Left kidney (tissue), 1 donor: ENCODE measurements at regions not wholly inside any gene's neighbourhood (a gene's known extent, or its start where the extent isn't known, plus 50 kb on each side); places are given as distances from the start of the nearest gene placed in this dataset.
"Not testable (repeated sequence)": the region's sequence is repeated elsewhere in the genome, so short reads cannot be mapped to it uniquely, and the experiment has no call there.

Source experiments
- DNase-seq: peaks from one replicate; pipeline ENCODE4 v3.0.0-alpha.2; 2013

DNA sequence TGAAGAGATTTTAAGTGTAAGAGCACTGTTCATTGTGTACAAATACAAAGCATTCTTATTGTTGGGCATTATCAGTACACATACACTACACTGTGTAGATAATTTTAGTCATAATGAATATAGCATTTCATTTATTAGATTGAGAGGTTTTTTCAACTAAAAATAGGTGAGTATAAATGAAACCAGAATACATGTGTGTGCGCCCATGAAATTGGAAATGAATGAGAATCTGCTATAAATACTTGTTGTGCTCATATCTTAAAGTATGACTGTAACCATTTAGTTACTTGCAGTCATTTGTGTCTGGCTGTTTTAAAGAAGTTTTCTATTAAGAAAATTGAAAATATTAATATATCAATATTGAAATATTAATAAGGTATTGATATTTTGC is 189.0 kb upstream of the MEF2C start:
- no peak for DNase-seq

DNA sequence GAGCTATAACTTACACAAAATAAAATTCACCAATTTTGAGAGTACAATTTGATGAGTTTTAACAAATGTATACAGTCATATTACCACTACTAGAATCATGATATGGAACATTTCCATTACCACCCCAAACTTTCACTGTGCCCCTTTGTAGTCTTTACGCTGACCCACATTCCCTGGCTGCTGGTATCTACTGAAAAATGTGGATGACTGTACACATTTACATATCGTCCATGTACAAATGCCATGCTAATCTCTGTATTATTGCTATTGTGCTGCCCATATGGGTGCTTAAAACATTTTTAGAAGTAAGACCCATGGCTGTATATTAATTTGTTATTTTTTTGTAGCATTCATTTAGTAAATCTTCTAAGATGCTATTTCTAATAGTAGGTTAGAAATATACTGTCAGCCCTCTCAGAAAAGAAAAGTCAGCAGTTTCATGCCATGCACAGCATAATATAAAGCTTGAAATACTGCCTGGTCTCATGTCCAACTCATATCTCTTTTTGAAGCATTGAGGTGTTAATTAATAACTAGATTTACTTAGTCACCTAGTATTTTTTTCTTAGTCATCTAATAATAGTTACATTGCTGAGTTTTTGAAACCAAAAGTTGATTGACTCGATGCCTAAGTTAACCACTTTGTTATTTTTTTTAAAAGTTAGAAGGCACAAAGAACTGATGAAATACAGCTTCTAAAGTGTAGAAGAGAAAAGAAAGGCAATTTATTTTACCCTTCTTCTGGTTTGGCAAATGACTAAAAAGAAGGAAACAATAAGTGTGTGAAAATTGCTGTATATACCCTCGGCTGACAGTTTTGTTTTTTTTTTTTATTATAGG is 188.3 kb upstream of the MEF2C start:
- no peak for DNase-seq

DNA sequence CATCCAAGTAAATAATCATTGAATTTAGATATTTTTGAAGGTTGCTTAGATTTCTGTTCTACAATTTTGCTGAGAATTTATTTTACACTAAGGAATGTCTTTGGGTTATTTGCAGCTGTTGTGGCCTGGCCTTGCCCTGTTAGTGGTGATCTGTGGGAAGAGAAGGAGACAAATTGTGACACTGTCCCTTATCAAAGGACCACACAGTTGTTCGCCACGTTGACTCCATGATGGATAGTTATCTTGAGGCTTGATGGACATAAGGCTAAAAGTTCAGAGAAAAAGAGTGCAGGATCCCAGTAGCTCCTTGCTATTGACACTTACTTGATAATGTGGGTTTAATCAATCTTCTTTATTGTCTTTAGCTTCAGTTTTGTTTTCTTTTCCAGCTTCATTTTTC is 186.6 kb upstream of the MEF2C start:
- no peak for DNase-seq

DNA sequence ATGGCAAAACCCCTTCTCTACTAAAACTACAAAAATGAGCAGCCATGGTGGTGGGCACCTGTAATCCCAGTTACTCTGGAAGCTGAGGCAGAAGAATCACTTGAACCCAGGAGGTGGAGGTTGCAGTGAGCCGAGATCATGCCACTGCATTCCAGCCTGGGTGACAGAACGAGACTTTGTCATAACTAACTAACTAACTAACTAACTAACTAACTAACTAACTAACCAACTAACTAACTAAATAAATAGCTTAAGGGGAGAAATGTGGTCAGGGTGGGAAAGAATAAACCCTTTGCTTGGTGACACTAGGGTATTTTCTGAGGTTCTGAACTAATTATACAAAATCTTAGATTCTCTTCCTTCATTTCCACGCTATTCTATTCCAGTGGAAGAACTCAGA is 184.4 kb upstream of the MEF2C start:
- no peak for DNase-seq

DNA sequence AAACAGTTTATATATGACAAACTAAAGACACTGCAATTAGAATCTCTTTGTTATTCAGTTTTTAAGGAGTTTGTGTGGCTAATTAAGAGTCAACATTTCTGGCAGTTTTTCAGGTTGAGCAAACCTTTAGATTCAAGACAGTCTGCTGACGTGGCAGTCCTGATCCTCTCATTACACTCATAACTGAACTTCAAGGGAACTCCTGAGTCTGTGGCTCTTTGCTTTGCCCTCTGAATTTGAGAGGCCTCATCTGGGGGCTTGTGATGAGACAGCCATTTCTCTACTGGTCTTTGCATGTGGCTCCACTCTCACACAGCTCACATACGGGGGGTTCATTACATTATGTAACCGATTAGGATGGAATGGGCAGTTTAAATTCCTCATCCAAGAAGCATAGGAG is 182.9 kb upstream of the MEF2C start:
- no peak for DNase-seq

DNA sequence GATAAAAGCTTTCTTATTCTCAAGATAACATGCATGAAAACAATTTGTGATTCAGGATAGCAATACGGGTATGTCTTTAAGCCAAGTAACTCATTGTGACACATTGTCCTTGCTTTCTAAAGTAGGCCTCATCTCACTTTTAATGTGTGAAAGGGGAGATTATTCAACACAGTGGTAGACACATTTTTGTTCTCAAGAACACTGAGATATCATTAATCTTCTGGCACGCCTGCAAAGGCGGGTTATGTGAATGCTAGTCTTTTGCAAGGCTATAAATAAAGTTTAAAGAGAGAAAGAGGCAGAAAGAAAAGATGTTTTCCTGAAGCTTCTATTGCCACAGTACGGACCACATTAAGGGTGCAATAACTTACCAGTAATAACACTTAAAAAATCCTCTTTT is 181.8 kb upstream of the MEF2C start:
- no peak for DNase-seq

DNA sequence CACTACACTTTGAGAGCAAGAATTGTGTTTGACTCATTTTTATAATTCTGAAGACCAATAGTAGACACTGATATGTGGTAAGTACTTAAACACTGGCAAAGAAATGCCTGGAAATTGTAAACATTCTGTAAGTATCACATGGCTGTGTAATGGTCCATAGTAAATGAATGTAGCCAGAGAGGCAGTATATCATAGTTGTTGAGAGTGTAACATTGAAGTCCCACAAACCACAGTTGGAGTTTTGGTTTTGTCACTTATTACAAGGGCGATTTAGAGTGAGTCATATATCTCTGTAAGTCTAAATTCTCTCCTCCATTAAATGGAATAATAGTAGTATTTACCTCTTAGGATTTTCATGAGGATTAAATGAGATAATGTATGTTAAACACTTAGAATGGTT is 181.1 kb upstream of the MEF2C start:
- DNase-seq: no peak

DNA sequence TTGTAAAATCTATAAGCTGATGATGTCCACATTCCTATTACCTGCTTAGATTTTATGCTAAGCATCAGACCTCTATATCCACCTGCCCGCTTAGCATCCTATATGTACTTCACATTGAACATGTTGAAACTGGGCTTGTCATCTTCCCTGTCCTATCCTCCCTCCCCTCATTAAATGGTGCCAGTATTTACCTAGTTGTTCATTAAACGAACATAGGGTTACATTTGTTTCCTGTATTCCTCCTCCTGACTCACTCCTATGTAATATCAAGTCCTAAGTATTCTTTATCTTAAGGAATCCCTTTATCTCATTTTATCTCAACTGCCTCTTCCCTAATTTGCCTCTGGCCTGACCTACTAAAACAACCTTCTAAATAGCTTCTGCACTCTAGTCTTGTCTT is 177.8 kb upstream of the MEF2C start:
- DNase-seq: no peak

DNA sequence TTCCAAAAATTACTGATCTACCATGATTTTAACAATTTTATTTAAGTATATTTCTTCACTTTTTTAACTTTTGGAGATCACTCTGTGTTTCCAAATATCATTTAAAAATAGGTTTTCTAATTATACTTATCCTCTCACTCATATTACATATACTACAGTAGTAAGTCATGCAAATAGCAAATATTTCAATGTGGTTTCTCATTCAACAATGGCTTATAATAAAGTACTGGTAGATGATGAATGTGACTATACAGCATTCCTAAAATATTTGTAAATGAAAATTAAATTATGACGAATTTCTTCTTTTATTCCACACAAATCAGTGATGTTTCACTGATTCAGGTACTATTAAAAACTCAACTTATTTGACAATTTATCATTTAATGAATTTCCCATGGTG is 176.3 kb upstream of the MEF2C start:
- DNase-seq: no peak

DNA sequence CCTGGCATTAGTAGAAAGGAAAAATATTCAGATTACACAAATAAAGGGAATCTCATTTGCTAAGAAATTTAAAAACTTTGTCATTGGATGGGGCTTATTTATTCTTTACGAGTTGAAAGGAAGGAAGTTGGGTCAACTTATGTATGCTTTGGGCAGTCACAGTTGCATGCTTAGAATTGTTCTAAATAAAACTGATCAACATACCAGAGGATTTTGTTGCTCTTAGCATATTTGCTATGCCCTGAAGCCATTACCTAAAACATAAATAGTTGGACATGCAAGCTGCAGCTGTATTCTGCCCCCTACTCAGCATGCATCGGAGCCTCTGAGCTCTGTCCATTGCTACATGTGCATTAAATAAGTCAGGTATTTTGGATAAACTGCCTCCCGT is 172.7 kb upstream of the MEF2C start:
- no peak for DNase-seq

DNA sequence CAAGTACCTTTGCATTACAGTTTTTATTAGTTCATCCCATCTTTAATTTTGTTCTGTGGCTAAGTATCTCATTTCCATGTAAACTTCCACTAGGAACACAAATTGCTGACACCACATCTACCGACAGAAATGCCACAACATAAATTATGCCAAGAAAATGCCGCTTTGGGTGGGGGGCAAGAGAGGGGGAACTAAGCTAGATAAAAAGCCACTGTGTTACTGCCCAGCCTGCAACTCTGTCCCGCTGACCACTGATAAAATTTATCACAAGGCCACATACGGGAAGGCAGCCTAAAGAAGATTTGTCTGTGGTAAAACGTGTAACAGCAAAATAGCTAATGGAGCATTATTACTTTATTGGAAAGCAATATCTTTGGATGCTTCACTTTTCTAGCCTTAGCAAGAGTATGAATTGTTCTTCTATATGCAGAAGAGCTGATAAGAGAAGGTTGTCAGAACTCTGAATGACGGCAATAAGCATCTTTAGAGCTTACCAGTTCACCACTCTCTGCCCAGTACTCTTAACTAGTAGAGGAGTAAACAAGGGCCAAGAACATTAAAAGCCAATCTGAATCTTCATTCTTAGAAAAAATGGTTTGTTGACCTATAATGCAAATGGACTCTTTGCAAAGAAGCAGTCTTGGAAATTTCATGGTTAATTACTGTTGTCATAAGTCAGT is 172.2 kb upstream of the MEF2C start:
- no peak for DNase-seq

DNA sequence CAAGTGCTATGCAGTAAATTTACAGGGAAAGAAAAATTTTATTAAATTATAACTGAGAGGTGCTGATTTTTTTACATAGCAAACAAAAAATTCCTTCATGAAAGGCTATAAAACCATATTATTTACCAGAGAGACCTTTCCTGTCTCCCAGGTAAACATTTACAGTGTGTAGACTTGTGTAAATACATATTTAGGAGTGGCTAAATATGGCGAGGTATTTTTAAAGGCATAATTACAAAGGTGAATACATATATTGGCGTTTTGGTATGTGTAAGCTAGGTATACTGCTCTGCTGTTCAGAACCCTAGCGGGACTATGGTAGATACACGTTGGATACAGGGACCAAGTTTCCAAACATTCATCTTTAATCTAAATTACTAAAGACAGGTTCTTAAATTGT is 170.6 kb upstream of the MEF2C start:
- DNase-seq: no peak

DNA sequence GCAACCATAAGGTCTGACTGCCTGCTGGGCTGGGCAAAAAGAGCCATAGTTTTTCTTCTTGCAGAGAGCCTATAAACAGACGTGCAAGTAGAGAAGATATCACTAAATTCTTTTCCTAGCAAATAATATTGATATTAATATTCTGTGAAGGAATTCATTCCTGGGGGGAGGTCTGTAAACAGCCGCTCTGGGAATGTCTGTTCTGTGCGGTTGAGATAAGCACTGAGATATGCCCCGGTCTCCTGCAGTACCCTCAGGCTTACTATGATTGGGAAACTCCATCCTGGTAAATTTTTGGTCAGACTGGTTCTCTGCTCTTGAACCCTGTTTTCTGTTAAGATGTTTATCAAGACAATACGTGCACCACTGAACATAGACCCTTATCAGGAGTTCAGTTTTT is 167.1 kb upstream of the MEF2C start:
- not testable (repeated sequence) for DNase-seq

DNA sequence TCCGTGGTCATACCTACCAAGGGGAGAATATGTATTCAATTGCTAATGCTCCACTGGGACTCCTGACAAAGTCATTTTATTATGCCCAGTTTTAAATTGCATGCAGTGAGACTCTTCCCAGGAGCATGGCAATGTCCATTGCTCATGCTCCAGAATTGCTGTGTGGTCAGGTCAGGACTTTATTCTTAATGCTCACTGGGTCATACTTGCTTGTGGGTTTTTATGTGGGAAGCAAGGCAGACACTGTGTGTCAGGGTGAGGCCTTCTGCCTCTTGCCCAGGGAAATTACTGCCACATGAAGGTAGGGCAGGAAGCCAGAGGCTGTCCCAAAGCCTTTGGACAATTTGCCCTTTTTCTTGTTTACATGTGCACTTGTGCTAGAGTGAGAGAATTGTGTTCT is 164.6 kb upstream of the MEF2C start:
- DNase-seq: no peak

DNA sequence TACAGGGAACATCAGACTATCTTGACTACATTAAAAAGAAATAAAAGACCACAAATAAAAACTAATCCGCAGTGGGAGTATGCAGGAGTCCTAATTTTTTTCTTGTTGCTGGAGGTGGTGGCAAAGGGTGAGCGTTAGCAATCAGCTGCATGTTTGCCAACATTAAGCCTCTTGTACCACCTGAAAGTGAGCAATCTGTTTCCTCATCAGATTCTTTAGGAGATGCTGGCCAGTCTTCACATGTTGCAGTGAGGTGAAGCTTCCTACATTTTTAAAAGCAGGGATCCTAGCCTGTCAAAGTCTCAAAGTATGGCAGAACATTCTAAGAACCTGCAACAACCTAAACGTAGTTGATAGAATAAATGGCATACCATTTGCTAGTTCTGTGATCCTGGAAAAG is 162.2 kb upstream of the MEF2C start:
- DNase-seq: no peak

DNA sequence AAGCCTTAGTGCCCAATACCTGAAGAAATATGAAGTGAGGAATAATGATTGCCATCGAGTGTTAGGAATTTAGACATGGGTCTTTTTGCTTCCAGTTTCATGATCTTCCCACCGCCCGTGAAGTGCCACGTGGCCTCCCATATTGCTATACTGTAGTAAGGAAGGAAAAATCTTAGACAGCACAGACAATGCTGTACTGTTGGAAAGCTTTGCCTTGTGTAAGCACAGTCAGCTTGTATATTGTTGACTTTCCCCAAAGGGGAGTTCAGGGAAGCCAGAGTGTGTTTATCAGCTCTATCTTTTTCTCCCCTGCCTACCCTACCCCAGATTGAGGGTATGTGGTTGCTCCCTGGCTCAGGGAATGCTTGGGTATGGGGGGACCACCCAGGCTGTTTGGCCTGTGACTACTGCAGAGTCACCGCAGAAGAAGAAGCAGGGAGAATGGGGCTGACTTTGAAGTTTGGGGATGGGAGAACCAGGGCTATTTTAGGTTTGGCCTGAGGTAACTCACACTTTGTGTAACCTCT is 161.8 kb upstream of the MEF2C start:
- no peak for DNase-seq

DNA sequence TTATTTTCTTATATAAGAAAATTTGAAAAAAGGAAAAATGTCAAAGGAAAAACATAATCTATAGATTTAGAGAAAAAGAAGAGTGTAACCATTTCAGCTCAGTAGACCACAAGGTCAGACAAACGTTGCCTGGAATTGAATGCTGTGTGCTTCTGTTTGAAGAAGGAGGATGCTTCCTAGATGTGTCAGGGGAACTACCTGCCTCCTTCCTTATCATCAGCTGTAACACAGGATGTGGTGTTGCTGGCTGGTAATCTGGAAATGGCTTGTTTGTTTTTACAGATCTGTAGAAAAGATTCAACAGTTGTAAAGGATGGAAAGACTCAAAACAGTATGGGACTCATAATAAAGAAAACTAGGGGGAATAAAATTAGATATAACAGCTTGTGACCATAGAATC is 160.7 kb upstream of the MEF2C start:
- no peak for DNase-seq

DNA sequence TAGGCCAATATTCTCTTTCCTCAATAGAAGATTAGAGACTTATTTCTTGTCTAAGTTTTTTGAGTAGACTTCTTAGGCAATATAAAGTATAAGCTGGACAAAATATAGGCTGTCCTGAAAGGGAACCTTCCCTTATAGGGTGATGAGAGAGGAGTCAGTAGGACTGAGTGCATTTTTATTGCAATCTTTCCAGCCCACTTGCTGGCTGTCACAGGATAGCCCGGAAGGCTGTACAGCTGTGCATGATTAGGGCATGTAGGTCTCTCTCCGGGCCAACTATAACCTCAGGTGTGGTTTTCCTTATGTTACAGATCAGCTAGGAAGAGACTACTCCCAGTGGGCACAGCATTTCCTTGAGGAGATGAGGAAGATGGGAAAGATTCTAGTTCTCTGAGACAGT is 159.8 kb upstream of the MEF2C start:
- no peak for DNase-seq

DNA sequence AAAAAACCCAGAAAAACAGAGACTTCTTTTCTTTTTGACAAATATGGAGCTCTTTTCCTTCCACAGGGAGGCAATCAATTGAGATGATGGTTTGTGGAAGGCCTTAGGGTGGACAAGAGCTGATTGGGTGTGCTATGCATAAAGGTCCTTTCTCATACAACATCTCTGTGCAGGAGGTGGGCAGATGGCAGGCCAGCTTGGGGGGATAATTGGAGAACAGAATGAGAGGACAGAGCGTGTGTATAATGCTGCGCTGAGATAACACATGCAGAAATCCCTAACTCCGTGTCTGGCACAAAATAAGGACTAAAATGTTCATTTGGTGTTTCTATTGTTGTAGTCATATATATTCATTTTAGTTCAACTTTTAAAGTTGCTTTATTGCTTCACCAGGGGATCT is 159.0 kb upstream of the MEF2C start:
- no peak for DNase-seq

DNA sequence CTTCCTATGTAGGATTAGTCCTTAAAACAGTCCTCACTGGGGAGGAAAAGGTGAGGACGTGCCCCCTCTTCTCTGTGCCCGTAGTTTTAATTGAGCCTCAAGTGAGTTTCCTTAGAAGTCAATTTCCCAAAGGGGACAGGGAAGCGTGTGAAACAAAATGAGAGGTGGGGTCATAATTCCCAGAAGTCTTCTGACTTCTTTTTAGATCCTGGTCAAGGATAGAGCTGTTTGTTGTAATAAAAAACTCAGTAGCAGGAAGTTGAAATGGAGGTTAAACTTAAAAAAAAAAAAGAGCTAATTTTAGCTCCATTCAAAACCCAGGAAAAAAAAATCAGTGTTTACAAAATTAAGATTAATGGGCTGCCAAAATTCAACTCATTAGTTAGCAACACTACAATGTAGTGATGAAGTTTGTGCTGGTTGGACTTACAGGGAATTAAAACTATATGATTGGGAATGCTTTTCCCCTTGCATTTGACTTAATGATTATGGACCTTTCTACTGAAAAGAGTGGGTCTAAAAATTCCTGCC is 158.3 kb upstream of the MEF2C start:
- DNase-seq: no peak

DNA sequence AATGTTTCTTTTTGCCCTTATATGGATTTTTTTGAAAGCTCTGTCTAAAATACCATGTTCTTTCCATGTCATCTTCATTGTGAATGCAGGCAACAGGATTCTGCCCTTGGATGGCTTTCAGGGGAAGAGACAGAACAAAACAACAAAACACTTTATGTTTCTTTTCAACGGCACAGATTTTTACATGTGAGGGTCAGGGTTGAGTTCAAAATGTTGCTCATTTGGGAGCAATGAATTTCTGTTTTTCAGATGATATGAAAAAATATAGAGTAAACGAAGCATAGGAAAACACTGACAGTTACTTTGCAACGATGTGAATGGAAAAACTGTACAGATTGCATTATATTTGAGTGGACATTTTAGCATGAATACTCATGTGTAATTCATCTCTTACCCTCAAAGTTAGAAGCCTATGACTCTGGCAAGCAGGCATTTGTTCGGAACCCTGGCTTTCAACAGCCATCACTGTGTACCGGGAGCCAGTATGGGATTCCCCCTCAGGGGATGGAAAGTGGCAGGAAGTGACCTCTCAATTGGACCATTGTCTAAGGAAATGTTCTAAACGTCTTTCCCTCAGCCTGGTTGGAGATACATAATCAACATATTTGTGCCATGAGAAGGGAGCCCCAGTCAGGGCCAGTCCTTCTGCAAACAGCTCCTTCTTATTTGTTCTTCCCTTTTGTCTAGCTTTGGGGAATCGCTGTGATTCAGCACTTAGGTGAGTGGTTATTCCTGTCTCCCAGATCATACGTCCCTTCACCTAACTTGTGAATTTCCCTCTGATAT is 153.9 kb upstream of the MEF2C start:
- no peak for DNase-seq

DNA sequence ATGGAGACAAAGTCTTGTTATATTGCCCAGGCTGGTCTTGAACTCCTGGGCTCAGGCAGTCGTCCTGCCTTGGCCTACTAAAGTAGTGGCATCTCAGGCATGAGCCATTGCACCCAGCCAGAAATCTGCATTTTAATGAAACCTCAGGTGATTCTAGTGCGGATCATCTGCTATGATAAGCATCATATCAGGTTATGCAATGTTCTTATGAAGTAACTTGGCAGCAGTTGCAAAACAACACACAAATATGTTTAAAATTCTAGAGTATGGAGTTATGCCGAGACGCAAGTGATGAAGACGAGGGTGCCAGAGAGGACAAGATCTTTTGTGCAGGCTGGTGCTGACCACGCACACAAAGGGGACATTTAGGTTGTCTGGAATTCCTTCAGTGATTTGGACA is 153.2 kb upstream of the MEF2C start:
- no peak for DNase-seq

DNA sequence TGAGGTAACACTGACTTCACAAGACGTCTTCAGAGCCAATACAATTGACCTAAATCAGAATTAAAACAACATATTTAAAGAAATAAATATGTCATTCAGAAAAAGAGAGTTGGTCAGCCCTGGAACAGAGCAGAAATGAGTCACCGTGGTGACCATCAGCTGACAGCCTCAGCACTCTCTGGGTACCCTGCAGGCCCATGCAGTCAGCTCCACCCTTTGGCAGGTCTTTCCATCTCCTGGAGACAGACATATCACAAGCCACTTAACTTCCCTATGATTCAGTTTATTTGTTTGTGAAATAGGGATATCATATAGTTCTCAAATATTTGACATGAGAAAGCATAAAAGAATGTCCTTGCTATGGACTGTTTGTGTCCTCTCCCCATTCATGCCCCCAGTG is 151.6 kb upstream of the MEF2C start:
- no peak for DNase-seq
